ENCODE measurements at regions not wholly inside any gene's neighbourhood (a gene's known extent, or its start where the extent isn't known, plus 50 kb on each side); places are given as distances from the start of the nearest gene placed in this dataset.

DNA sequence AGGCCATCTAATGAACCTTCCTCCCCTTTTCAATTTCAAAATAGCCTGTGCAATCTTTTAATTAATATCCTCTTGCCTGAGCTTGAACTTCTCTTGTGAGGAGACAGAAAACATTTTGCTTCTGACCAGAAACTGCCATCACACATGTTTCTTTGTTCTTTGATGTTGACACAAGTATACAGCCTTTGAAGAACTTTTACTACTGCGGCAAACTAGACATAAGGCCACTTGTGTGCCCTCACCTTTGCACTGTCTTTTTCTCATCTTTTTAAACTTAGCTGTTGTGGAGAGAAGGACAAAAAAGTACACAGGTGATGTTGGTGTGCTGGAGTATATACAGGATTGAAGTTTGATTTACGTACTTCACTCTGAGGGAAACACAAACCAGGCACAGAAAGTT lies 116.3 kb upstream of the C1GALT1C1 start:
- H3K4me1 ChIP-seq (ENCODE audit: control insufficient read depth in 4 of 4, insufficient read depth in 4 of 4, low read length in 3 of 4): peaks cover 0 to 1% (median 0%) of the 10 kb centered on the region in 4 donors
- WGBS: 62% methylated on average over 2 of the region's 2 CpGs
- H3K27ac ChIP-seq (ENCODE audit: low read depth in 1 of 2, low read length in 2 of 2): no peak overlapping the region
- no peak overlapping the region for H3K9ac ChIP-seq (ENCODE audit: low read depth in 1 of 2, low read length in 2 of 2)
- no peaks in the 10 kb centered on the region for H3K36me3 ChIP-seq (ENCODE audit: control insufficient read depth in 4 of 4, insufficient read depth in 3 of 4, low read depth in 1 of 4, low read length in 3 of 4)
- TF ChIP-seq HNF4A (conservative IDR thresholded peaks at IDR 0.05) (no peak), EGR1 (IDR thresholded peaks at IDR 0.05; ENCODE audit: low read depth in 2 of 2) (no peak), RXRA (IDR thresholded peaks at IDR 0.05) (no peak), FOXA2 (IDR thresholded peaks at IDR 0.05) (no peak), RAD21 (IDR thresholded peaks at IDR 0.05) (no peak), FOXA1 (IDR thresholded peaks at IDR 0.05) (no peak), NR2F2 (IDR thresholded peaks at IDR 0.05) (no peak)
- TF ChIP-seq, protein P1, sequence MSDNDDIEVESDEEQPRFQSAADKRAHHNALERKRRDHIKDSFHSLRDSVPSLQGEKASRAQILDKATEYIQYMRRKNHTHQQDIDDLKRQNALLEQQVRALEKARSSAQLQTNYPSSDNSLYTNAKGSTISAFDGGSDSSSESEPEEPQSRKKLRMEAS (IDR thresholded peaks at IDR 0.05): no peak
- no peak overlapping the region for H3K4me3 ChIP-seq (ENCODE audit: low read depth in 1 of 3, low read length in 3 of 3)
- no peak for DNase-seq (ENCODE audit: low spot score)
- H3K9me3 ChIP-seq (ENCODE audit: control insufficient read depth in 4 of 4, low read length in 3 of 4): no peaks in the 10 kb centered on the region
- no peaks in the 10 kb centered on the region for H3K27me3 ChIP-seq (ENCODE audit: control insufficient read depth in 4 of 4, insufficient read depth in 4 of 4, low read length in 3 of 4)

DNA sequence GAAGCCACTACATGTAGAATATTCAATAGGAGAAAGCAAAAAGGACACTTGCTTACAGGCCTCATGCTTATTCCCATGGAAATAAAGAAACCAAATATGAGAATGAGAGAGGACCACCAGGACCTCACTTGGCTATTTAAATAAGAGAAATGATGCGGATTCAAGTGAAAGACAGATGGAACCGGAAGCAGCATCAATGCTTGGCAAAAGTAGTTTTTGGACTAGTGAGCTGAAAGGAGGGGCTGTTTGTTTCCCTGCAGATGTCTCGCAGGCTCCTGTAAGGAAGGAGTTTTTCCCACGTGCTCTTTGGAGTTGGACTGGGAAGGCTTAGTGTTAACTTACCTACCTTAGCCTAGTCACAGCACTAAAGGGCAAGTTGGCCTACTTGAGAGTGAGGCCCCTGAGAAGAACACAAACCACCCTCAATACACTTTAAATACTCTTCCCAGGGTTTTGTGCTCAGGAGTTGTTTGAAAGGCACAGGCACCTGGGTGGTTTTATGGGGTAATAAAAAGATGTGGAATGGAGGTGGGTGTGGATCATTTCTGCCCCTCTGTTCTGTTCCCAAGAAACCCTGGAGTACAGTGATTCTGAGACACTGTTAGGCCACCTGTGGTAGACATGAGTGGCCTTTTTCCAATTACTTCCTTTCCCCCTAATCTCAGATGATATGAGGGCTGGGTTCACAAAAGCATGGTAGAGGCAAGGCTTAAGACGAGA lies 113.3 kb upstream of the C1GALT1C1 start:
- no peak for DNase-seq (ENCODE audit: low spot score)
- 89% methylated on average over 5 of the region's 5 CpGs for WGBS
- H3K4me1 ChIP-seq (ENCODE audit: control insufficient read depth in 4 of 4, insufficient read depth in 4 of 4, low read length in 3 of 4): peaks cover 0 to 1% (median 0%) of the 10 kb centered on the region in 4 donors

GRCh38 chrX:120741452-120741851 lies 111.6 kb upstream of the C1GALT1C1 start:
- Histone ChIP-seq H3K27me3 (ENCODE audit: control insufficient read depth in 4 of 4, insufficient read depth in 4 of 4, low read length in 3 of 4) (no peaks in the 10 kb centered on the region), H3K27ac (ENCODE audit: low read depth in 1 of 2, low read length in 2 of 2) (no peak overlapping the region), H3K9ac (ENCODE audit: low read depth in 1 of 2, low read length in 2 of 2) (no peak overlapping the region), H3K9me3 (ENCODE audit: control insufficient read depth in 4 of 4, low read length in 3 of 4) (no peaks in the 10 kb centered on the region), H3K36me3 (ENCODE audit: control insufficient read depth in 4 of 4, insufficient read depth in 3 of 4, low read depth in 1 of 4, low read length in 3 of 4) (no peaks in the 10 kb centered on the region), H3K4me1 (ENCODE audit: control insufficient read depth in 4 of 4, insufficient read depth in 4 of 4, low read length in 3 of 4) (no peaks in the 10 kb centered on the region), H3K4me3 (ENCODE audit: low read depth in 1 of 3, low read length in 3 of 3) (no peak overlapping the region)
- 97% methylated on average over 3 of the region's 3 CpGs for WGBS
- TF ChIP-seq RAD21 (IDR thresholded peaks at IDR 0.05) (no peak), SP1 (IDR thresholded peaks at IDR 0.05) (no peak), JUND (IDR thresholded peaks at IDR 0.05) (no peak), REST (IDR thresholded peaks at IDR 0.05) (no peak), ATF3 (IDR thresholded peaks at IDR 0.05) (no peak), YY1 (IDR thresholded peaks at IDR 0.05) (no peak), CTCF (IDR thresholded peaks at IDR 0.05; ENCODE audit: low read depth, low read length, missing input control) (no peak), GABPA (IDR thresholded peaks at IDR 0.05 in 1 of 2, conservative IDR thresholded peaks at IDR 0.05 in 1 of 2) (no peak), HNF4G (IDR thresholded peaks at IDR 0.05) (no peak), EGR1 (IDR thresholded peaks at IDR 0.05; ENCODE audit: low read depth in 2 of 2) (no peak), RXRA (IDR thresholded peaks at IDR 0.05) (no peak), FOXA2 (IDR thresholded peaks at IDR 0.05) (no peak)
- DNase-seq (ENCODE audit: low spot score): no peak

More for the DNA sequence above, 113.3 kb upstream of the C1GALT1C1 start:
- no peak overlapping the region for H3K27ac ChIP-seq (ENCODE audit: low read depth in 1 of 2, low read length in 2 of 2)
- no peak overlapping the region for H3K4me3 ChIP-seq (ENCODE audit: low read depth in 1 of 3, low read length in 3 of 3)
- H3K9me3 ChIP-seq (ENCODE audit: control insufficient read depth in 4 of 4, low read length in 3 of 4): no peaks in the 10 kb centered on the region
- no peak overlapping the region for H3K9ac ChIP-seq (ENCODE audit: low read depth in 1 of 2, low read length in 2 of 2)
- no peaks in the 10 kb centered on the region for H3K36me3 ChIP-seq (ENCODE audit: control insufficient read depth in 4 of 4, insufficient read depth in 3 of 4, low read depth in 1 of 4, low read length in 3 of 4)
- no peaks in the 10 kb centered on the region for H3K27me3 ChIP-seq (ENCODE audit: control insufficient read depth in 4 of 4, insufficient read depth in 4 of 4, low read length in 3 of 4)
- TF ChIP-seq RXRA (IDR thresholded peaks at IDR 0.05) (no peak), FOXA1 (IDR thresholded peaks at IDR 0.05) (no peak), NR2F2 (IDR thresholded peaks at IDR 0.05) (no peak), SP1 (IDR thresholded peaks at IDR 0.05) (no peak)

Data from liver (tissue), 8 donors.